Stomach smooth muscle (tissue), 2 donors: ENCODE measurements at regions not wholly inside any gene's neighbourhood (a gene's known extent, or its start where the extent isn't known, plus 50 kb on each side); places are given as distances from the start of the nearest gene placed in this dataset.
"Not testable (repeated sequence)": the region's sequence is repeated elsewhere in the genome, so short reads cannot be mapped to it uniquely, and the experiment has no call there.

ENCODE experiments used
- H3K27ac ChIP-seq: one replicate; pipeline ENCODE4 v1.7.0; 2013; ENCODE audit warnings: mild to moderate bottlenecking, low read length, inconsistent platforms
- H3K27me3 ChIP-seq, 2 donors: one replicate each; pipeline ENCODE4 v1.7.0; 2013; ENCODE audit warnings: low read length in 2 of 2; ENCODE audit not compliant: insufficient read depth in 2 of 2, control insufficient read depth in 1 of 2
- H3K36me3 ChIP-seq, 2 donors: one replicate each; pipeline ENCODE4 v1.7.0; 2013; ENCODE audit warnings: low read length in 2 of 2; ENCODE audit not compliant: control insufficient read depth in 2 of 2, insufficient read depth in 2 of 2
- H3K4me1 ChIP-seq: one replicate; pipeline ENCODE4 v1.7.0; 2013; ENCODE audit warnings: low read length; ENCODE audit not compliant: control insufficient read depth, insufficient read depth
- H3K4me3 ChIP-seq, 2 donors: one replicate each; pipeline ENCODE4 v1.7.0; 2013; ENCODE audit warnings: low read length in 2 of 2
- H3K9ac ChIP-seq, 2 donors: one replicate each; pipeline ENCODE4 v1.7.0; 2013; ENCODE audit warnings: low read length in 2 of 2, mild to moderate bottlenecking in 1 of 2
- H3K9me3 ChIP-seq, 2 donors: one replicate each; pipeline ENCODE4 v1.7.0; 2013; ENCODE audit warnings: low read length in 2 of 2; ENCODE audit not compliant: control insufficient read depth in 2 of 2
- donor health status: healthy.
- donor health status: Pancreatic carcinoma.

GRCh38 chr4:17250591-17250990, 261.3 kb downstream of the QDPR start:
- H3K4me1 ChIP-seq: no peaks in the 10 kb centered on the region
- no peak overlapping the region for H3K4me3 ChIP-seq
- no peaks in the 10 kb centered on the region for H3K36me3 ChIP-seq
- no peak overlapping the region for H3K9ac ChIP-seq
- H3K9me3 ChIP-seq: no peaks in the 10 kb centered on the region
- H3K27me3 ChIP-seq: no peaks in the 10 kb centered on the region
- H3K27ac ChIP-seq: no peak overlapping the region

GRCh38 chr4:17246656-17247055, 265.2 kb downstream of the QDPR start:
- Histone ChIP-seq H3K4me1 (no peaks in the 10 kb centered on the region), H3K9me3 (no peaks in the 10 kb centered on the region), H3K36me3 (no peaks in the 10 kb centered on the region), H3K27me3 (no peaks in the 10 kb centered on the region), H3K4me3 (no peak overlapping the region), H3K27ac (no peak overlapping the region), H3K9ac (no peak overlapping the region)

GRCh38 chr4:17241835-17242234, 270.1 kb downstream of the QDPR start:
- Histone ChIP-seq H3K36me3 (no peaks in the 10 kb centered on the region), H3K27me3 (no peaks in the 10 kb centered on the region), H3K27ac (no peak overlapping the region), H3K4me1 (no peaks in the 10 kb centered on the region), H3K4me3 (no peak overlapping the region), H3K9me3 (no peaks in the 10 kb centered on the region), H3K9ac (no peak overlapping the region)

GRCh38 chr4:17238633-17239032, 273.3 kb downstream of the QDPR start:
- Histone ChIP-seq H3K9ac (no peak overlapping the region), H3K4me1 (no peaks in the 10 kb centered on the region), H3K9me3 (no peaks in the 10 kb centered on the region), H3K27ac (no peak overlapping the region), H3K4me3 (no peak overlapping the region), H3K36me3 (no peaks in the 10 kb centered on the region), H3K27me3 (no peaks in the 10 kb centered on the region)

- Histone ChIP-seq H3K27ac (no peak overlapping the region), H3K27me3 (no peaks in the 10 kb centered on the region), H3K4me3 (no peak overlapping the region), H3K9me3 (no peaks in the 10 kb centered on the region), H3K36me3 (no peaks in the 10 kb centered on the region), H3K4me1 (no peaks in the 10 kb centered on the region), H3K9ac (no peak overlapping the region)
Observed at GRCh38 chr4:17236686-17237085, 275.2 kb downstream of the QDPR start.

GRCh38 chr4:17234678-17235077, 277.2 kb downstream of the QDPR start:
- H3K9ac ChIP-seq: no peak overlapping the region

GRCh38 chr4:17232566-17233253, 279.2 kb downstream of the QDPR start:
- H3K27me3 ChIP-seq: no peaks in the 10 kb centered on the region
- H3K27ac ChIP-seq: no peak overlapping the region

More at GRCh38 chr4:17234678-17235077, 277.2 kb downstream of the QDPR start:
- no peak overlapping the region for H3K27ac ChIP-seq
- H3K4me3 ChIP-seq: no peak overlapping the region
- H3K4me1 ChIP-seq: no peaks in the 10 kb centered on the region
- no peaks in the 10 kb centered on the region for H3K36me3 ChIP-seq
- no peaks in the 10 kb centered on the region for H3K27me3 ChIP-seq
- H3K9me3 ChIP-seq: no peaks in the 10 kb centered on the region

GRCh38 chr4:17231880-17232475, 279.9 kb downstream of the QDPR start:
- not testable (repeated sequence) for H3K9me3 ChIP-seq, H3K4me3 ChIP-seq, H3K9ac ChIP-seq, H3K27ac ChIP-seq, H3K27me3 ChIP-seq, H3K4me1 ChIP-seq, H3K36me3 ChIP-seq

More at GRCh38 chr4:17232566-17233253, 279.2 kb downstream of the QDPR start:
- H3K4me1 ChIP-seq: no peaks in the 10 kb centered on the region
- H3K4me3 ChIP-seq: no peak overlapping the region
- H3K9ac ChIP-seq: no peak overlapping the region
- H3K9me3 ChIP-seq: no peaks in the 10 kb centered on the region
- H3K36me3 ChIP-seq: no peaks in the 10 kb centered on the region

GRCh38 chr4:17230727-17231126, 281.2 kb downstream of the QDPR start:
- H3K9ac ChIP-seq: no peak overlapping the region
- H3K4me3 ChIP-seq: no peak overlapping the region
- H3K27me3 ChIP-seq: no peaks in the 10 kb centered on the region
- H3K9me3 ChIP-seq: no peaks in the 10 kb centered on the region
- no peaks in the 10 kb centered on the region for H3K36me3 ChIP-seq
- no peaks in the 10 kb centered on the region for H3K4me1 ChIP-seq
- no peak overlapping the region for H3K27ac ChIP-seq

GRCh38 chr4:17220816-17221215, 291.1 kb downstream of the QDPR start:
- Histone ChIP-seq H3K4me3 (no peak overlapping the region), H3K27ac (no peak overlapping the region), H3K36me3 (no peaks in the 10 kb centered on the region), H3K9ac (no peak overlapping the region), H3K27me3 (no peaks in the 10 kb centered on the region), H3K9me3 (no peaks in the 10 kb centered on the region), H3K4me1 (no peaks in the 10 kb centered on the region)

GRCh38 chr4:17218786-17219185, 293.1 kb downstream of the QDPR start:
- H3K4me1 ChIP-seq: no peaks in the 10 kb centered on the region
- H3K36me3 ChIP-seq: no peaks in the 10 kb centered on the region
- H3K9ac ChIP-seq: no peak overlapping the region
- no peak overlapping the region for H3K27ac ChIP-seq
- no peaks in the 10 kb centered on the region for H3K27me3 ChIP-seq
- H3K4me3 ChIP-seq: no peak overlapping the region
- no peaks in the 10 kb centered on the region for H3K9me3 ChIP-seq
